ENCODE measurements at regions not wholly inside any gene's neighbourhood (a gene's known extent, or its start where the extent isn't known, plus 50 kb on each side); places are given as distances from the start of the nearest gene placed in this dataset.

DNA sequence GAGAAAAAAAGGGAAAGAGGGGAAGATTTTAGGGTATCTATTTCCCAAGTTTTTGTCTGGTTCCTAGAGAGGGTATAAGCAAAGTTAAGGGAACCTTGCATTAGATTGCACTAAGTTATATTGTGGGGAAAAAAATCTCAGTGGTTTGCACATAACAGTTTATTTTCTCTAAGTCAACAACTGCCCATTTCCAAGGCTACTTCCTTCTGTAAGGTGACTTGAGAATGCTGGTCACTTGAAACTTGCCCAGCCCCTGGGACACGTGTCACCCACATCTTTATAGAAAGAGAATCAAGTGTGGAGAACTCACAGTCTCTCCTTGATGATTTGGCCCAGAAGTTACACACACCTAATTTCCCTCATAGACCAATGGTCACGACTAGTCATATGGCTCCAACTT, 488.6 kb upstream of the PODXL start:
- no TSS peak for BruUV-seq (replicated peaks)
- CTCF ChIA-PET = no interaction called here
- H3K36me3 ChIP-seq (ENCODE audit: control insufficient read depth, insufficient read depth, low read length) = no peaks in the 10 kb centered on the region

More for the DNA sequence above, 488.6 kb upstream of the PODXL start:
- in situ Hi-C loops (cut with MboI; ENCODE audit: low sequenced_read_pairs) = no loop called here
- no peak overlapping the region for H2BK20ac ChIP-seq (ENCODE audit: low read depth, low read length)
- no peak overlapping the region for H3K4me2 ChIP-seq (ENCODE audit: low read depth, low read length)
- no peaks in the 10 kb centered on the region for H3K4me1 ChIP-seq (ENCODE audit: control insufficient read depth, insufficient read depth, low read length)
- H3K4ac ChIP-seq (ENCODE audit: low read depth, low read length) = no peak overlapping the region
- H3K56ac ChIP-seq (ENCODE audit: extremely low read depth, insufficient read depth, low read length) = no peak overlapping the region
- H3K9me1 ChIP-seq (ENCODE audit: insufficient read depth, low read length) = no peaks in the 10 kb centered on the region
- TF ChIP-seq CEBPB (IDR thresholded peaks at IDR 0.05; ENCODE audit: low read depth, low read length) (no peak), CHD1 (IDR thresholded peaks at IDR 0.05; ENCODE audit: low read depth, low read length) (no peak), FOS (IDR thresholded peaks at IDR 0.05; ENCODE audit: low read depth, low read length) (no peak)
- intact Hi-C loops (cut with micrococcal nuclease) = loop anchor here (10.0 kb wide), 1 partner anchor 360 kb away; no protein-coding TSS in a partner anchor
- no peak overlapping the region for H2BK5ac ChIP-seq (ENCODE audit: low read depth, low read length, poor library complexity, severe bottlenecking)
- WGBS, 2 experiments (ENCODE audit: extremely low coverage in 2 of 2, insufficient read length in 1 of 2) = no CpG with 5 or more reads among the region's 2 CpGs
- no peak overlapping the region for H4K91ac ChIP-seq (ENCODE audit: insufficient read depth, low read depth, low read length)
- DNase-seq = no peak
- H3K18ac ChIP-seq (ENCODE audit: low read depth, low read length) = no peak overlapping the region
- no peak overlapping the region for H3K4me3 ChIP-seq (ENCODE audit: insufficient read depth, low read depth, low read length)
- H2BK15ac ChIP-seq (ENCODE audit: low read depth, low read length) = no peak overlapping the region
- H3K27ac ChIP-seq (ENCODE audit: insufficient read depth, low read length) = no peak overlapping the region
- H3K9me3 ChIP-seq (ENCODE audit: control insufficient read depth, insufficient read depth, low read length) = no peaks in the 10 kb centered on the region
- H3K79me1 ChIP-seq (ENCODE audit: low read depth in 1 of 2, low read length in 2 of 2) = no peaks in the 10 kb centered on the region
- H2AK9ac ChIP-seq (replicated peaks; ENCODE audit: low read depth, low read length, poor library complexity) = no peak overlapping the region
- no peak overlapping the region for H3K9ac ChIP-seq (ENCODE audit: low read depth, low read length)
- no peak for ATAC-seq (ENCODE audit: low read depth)
- no peak overlapping the region for H4K8ac ChIP-seq (ENCODE audit: low read depth in 2 of 2, low read length in 2 of 2)
- H2AFZ ChIP-seq (replicated peaks; ENCODE audit: low read length, poor library complexity) = no peak overlapping the region
- H2BK120ac ChIP-seq (ENCODE audit: low read depth, low read length) = no peak overlapping the region
- peaks cover 2% of the 10 kb centered on the region; the same call in 1 of the 2 replicates for H3K27me3 ChIP-seq (ENCODE audit: control insufficient read depth, insufficient read depth, low read length)
- H3K14ac ChIP-seq (replicated peaks; ENCODE audit: low read depth, low read length) = no peak overlapping the region
- no peaks in the 10 kb centered on the region for H4K20me1 ChIP-seq (ENCODE audit: insufficient read depth, low read length)
- dilution Hi-C loops (cut with HindIII; ENCODE audit: low sequenced_read_pairs, unreplicated experiment) = no loop called here
- H2AK5ac ChIP-seq (ENCODE audit: low read depth, low read length) = no peak overlapping the region
- no peak overlapping the region for H4K5ac ChIP-seq (ENCODE audit: low read depth, low read length)
- POLR2A ChIA-PET (ENCODE audit: unreplicated experiment) = no interaction called here
- H3K23ac ChIP-seq (ENCODE audit: low read depth, low read length) = no peak overlapping the region

Data from IMR-90 (cell line).